ENCODE measurements at regions not wholly inside any gene's neighbourhood (a gene's known extent, or its start where the extent isn't known, plus 50 kb on each side); places are given as distances from the start of the nearest gene placed in this dataset.
A peak's percentile ranks its signal among the peaks of the same experiment; 100 is the strongest.

DNA sequence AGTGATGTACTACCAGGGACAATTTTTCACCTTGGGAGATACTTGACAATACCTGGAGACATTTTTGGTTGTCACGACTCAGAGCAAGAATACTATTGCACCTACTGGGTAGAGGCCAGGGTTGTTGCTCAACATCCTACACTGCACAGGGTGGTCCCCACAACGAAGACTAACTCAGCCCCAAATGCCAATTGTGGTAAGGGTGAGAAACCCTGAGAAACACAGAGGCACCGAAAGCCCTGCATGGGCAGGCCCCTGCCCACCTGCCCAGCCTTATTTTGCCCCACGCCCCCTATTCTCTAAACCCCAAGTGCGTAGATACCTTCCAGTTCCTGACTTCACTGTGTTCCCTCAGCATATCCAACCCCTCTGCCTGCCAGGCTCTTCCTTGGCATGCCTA, 163.1 kb upstream of the PKDCC start:
- DNase-seq = no peak
- H3K9me3 ChIP-seq (ENCODE audit: control insufficient read depth in 1 of 2, low read length in 2 of 2) = no peaks in the 10 kb centered on the region
- Mint-ChIP-seq H3K27ac (peak overlapping the region in 1 of 7 donors; percentile 36), H3K36me3 (no peaks in the 10 kb centered on the region), H3K4me1 (peaks cover 0 to 7% (median 4%) of the 10 kb centered on the region in 4 donors), H3K9me3 (no peaks in the 10 kb centered on the region), H3K27me3 (peaks cover 2 to 17% of the 10 kb centered on the region in 2 donors), H3K4me3 (no peak overlapping the region)
- H3K4me1 ChIP-seq (ENCODE audit: insufficient read depth, low read length) = no peaks in the 10 kb centered on the region
- H3K27me3 ChIP-seq (ENCODE audit: insufficient read depth, low read length) = no peaks in the 10 kb centered on the region
- H3K36me3 ChIP-seq (ENCODE audit: insufficient read depth, low read length) = no peaks in the 10 kb centered on the region
- POLR2A ChIA-PET (ENCODE audit: partially characterized antibody) = no interaction called here
- H3K27ac ChIP-seq (ENCODE audit: low read depth, low read length) = no peak overlapping the region
- intact Hi-C loops (cut with micrococcal nuclease) = no loop called here
- H3K4me3 ChIP-seq (ENCODE audit: low read length in 2 of 2) = no peak overlapping the region
- CTCF ChIA-PET (ENCODE audit: partially characterized antibody) = interaction anchor here (1.3 kb wide), 1 partner anchor 11 kb away, joined by 4 read pairs; no protein-coding TSS in a partner anchor

DNA sequence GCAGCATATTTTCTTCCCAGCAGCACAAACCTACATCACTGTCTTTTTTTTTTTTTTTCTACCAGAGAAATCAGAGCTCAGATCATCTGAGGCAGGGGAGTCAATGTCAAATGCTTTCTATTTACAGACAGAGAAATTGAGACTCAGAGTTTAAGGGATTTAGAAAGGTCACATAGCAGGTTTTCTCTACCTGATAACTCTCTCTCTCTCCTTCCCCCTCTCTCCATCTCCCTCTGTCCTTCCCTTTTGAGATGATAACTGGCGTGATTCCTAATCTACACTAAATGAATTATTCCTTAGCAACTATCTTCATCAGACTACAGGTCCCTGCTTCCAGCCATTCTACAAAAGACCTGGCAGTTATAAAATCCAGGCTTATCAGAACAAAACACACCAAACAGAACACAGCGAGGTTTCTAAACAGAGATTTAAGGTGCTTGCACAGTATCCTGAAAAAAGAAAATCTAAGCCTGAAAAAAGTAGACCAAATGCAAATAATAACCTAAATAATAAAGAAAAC, 161.6 kb upstream of the PKDCC start:
- Histone ChIP-seq H3K4me1 (ENCODE audit: insufficient read depth, low read length) (no peaks in the 10 kb centered on the region), H3K36me3 (ENCODE audit: insufficient read depth, low read length) (no peaks in the 10 kb centered on the region), H3K27ac (ENCODE audit: low read depth, low read length) (no peak overlapping the region), H3K27me3 (ENCODE audit: insufficient read depth, low read length) (no peaks in the 10 kb centered on the region), H3K4me3 (ENCODE audit: low read length in 2 of 2) (no peak overlapping the region), H3K9me3 (ENCODE audit: control insufficient read depth in 1 of 2, low read length in 2 of 2) (no peaks in the 10 kb centered on the region)
- intact Hi-C loops (cut with micrococcal nuclease) = no loop called here
- Mint-ChIP-seq H3K36me3 (no peaks in the 10 kb centered on the region), H3K4me1 (peaks cover 0 to 1% (median 0%) of the 10 kb centered on the region in 4 donors), H3K27me3 (peaks cover 2 to 10% of the 10 kb centered on the region in 2 donors), H3K27ac (no peak overlapping the region), H3K9me3 (no peaks in the 10 kb centered on the region), H3K4me3 (no peak overlapping the region)
- POLR2A ChIA-PET (ENCODE audit: partially characterized antibody) = interaction anchor here (1.7 kb wide), 1 partner anchor 10 kb away, joined by 6 read pairs; no protein-coding TSS in a partner anchor
- CTCF ChIA-PET (ENCODE audit: partially characterized antibody) = interaction anchor here (1.0 to 1.3 kb wide), 3 partner anchors 10 to 45 kb away, joined by 3 to 4 read pairs (median 3); no protein-coding TSS in a partner anchor
- DNase-seq = no peak

DNA sequence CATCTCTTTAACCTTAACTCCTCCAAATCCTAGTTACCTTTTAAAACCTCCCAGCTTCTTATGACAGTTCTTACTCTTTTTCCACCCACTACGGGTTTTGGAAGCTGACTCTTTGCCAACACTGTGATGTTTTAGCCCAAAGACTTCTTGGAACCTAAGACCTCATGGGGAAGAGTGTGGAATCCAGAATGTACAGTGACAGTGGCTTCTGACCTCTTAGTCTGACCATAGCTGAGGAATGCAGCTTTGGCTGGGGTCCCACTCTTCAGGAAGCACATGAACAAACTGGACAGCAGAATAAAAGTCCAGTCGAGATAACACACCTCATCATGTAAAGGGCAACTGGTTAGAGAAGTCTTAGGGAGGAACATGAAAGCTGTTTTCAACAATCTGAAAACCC, 161.1 kb upstream of the PKDCC start:
- H3K36me3 Mint-ChIP-seq = no peaks in the 10 kb centered on the region
- no peak overlapping the region for H3K27ac ChIP-seq (ENCODE audit: low read depth, low read length)
- no peaks in the 10 kb centered on the region for H3K27me3 ChIP-seq (ENCODE audit: insufficient read depth, low read length)
- H3K4me1 Mint-ChIP-seq = peaks cover 0 to 1% (median 0%) of the 10 kb centered on the region in 4 donors
- H3K4me1 ChIP-seq (ENCODE audit: insufficient read depth, low read length) = no peaks in the 10 kb centered on the region
- H3K4me3 Mint-ChIP-seq = no peak overlapping the region
- no peaks in the 10 kb centered on the region for H3K36me3 ChIP-seq (ENCODE audit: insufficient read depth, low read length)
- H3K27me3 Mint-ChIP-seq = peaks cover 2 to 10% of the 10 kb centered on the region in 2 donors
- CTCF ChIA-PET (ENCODE audit: partially characterized antibody) = interaction anchor here (1.0 to 2.2 kb wide), 4 partner anchors 16 to 200 kb away, joined by 3 to 13 read pairs (median 4); no protein-coding TSS in a partner anchor
- POLR2A ChIA-PET (ENCODE audit: partially characterized antibody) = interaction anchor here (1.7 kb wide), 1 partner anchor 10 kb away, joined by 6 read pairs; no protein-coding TSS in a partner anchor
- intact Hi-C loops (cut with micrococcal nuclease) = no loop called here
- no peak overlapping the region for H3K27ac Mint-ChIP-seq
- H3K9me3 Mint-ChIP-seq = no peaks in the 10 kb centered on the region
- H3K4me3 ChIP-seq (ENCODE audit: low read length in 2 of 2) = no peak overlapping the region
- no peaks in the 10 kb centered on the region for H3K9me3 ChIP-seq (ENCODE audit: control insufficient read depth in 1 of 2, low read length in 2 of 2)
- no peak for DNase-seq

DNA sequence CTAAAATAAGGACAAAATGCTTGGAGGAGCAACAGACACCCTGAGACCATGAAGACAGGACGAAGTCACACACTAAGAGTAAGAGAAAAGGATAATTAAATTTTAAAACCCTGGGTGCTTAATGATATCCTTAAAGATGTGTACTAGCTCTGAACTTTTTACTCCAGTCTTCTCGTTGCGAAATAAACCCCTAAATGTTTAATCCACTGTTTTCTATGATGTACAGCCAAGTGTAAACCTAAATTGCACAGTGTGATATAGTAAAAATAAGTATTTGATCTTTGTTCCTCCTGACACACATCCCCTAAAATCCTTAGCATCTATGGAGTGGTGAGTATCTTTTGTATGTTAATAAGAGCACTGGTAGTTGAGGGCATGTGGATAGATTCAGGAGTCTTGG, 157.5 kb upstream of the PKDCC start:
- H3K27ac Mint-ChIP-seq = peak overlapping the region in 1 of 7 donors; percentile 40
- no peaks in the 10 kb centered on the region for H3K36me3 Mint-ChIP-seq
- H3K9me3 Mint-ChIP-seq = no peaks in the 10 kb centered on the region
- DNase-seq = no peak
- ChIA-PET CTCF (ENCODE audit: partially characterized antibody) (no interaction called here), POLR2A (ENCODE audit: partially characterized antibody) (no interaction called here)
- Histone ChIP-seq H3K9me3 (ENCODE audit: control insufficient read depth in 1 of 2, low read length in 2 of 2) (no peaks in the 10 kb centered on the region), H3K27me3 (ENCODE audit: insufficient read depth, low read length) (no peaks in the 10 kb centered on the region), H3K27ac (ENCODE audit: low read depth, low read length) (no peak overlapping the region), H3K36me3 (ENCODE audit: insufficient read depth, low read length) (no peaks in the 10 kb centered on the region), H3K4me1 (ENCODE audit: insufficient read depth, low read length) (peaks cover 11% of the 10 kb centered on the region), H3K4me3 (ENCODE audit: low read length in 2 of 2) (no peak overlapping the region)
- peaks cover 0 to 21% (median 12%) of the 10 kb centered on the region in 4 donors for H3K4me1 Mint-ChIP-seq
- intact Hi-C loops (cut with micrococcal nuclease) = no loop called here
- no peak overlapping the region for H3K4me3 Mint-ChIP-seq
- H3K27me3 Mint-ChIP-seq = peaks cover 2 to 8% of the 10 kb centered on the region in 2 donors

DNA sequence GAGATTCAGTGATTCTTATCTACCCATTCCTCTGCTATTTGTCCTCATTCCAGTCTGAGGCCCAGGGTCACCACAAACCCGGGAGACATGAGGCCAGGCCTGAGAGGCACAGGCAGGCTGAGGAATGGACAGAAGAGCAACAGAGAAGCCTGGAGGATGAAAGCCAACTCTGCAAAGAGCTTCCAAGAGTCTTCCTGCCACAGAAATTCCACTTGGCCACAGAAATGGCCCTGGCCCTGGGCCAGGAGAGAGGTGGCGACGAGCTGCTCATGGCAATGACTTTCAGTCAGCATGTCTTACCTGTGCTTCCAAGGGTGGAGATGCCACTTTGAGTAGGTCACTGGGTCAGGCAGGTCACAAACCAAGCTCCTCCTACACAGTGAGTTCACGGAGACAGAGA, 155.3 kb upstream of the PKDCC start:
- no peaks in the 10 kb centered on the region for H3K36me3 ChIP-seq (ENCODE audit: insufficient read depth, low read length)
- peak overlapping the region in 1 of 8 donors; percentile 27 for H3K4me3 Mint-ChIP-seq
- peaks cover 2 to 6% of the 10 kb centered on the region in 2 donors for H3K27me3 Mint-ChIP-seq
- H3K27ac Mint-ChIP-seq = peak overlapping the region in 3 of 7 donors; percentile 43 to 80 (median 73)
- H3K4me1 Mint-ChIP-seq = peaks cover 7 to 41% (median 31%) of the 10 kb centered on the region in 4 donors
- no peaks in the 10 kb centered on the region for H3K27me3 ChIP-seq (ENCODE audit: insufficient read depth, low read length)
- H3K9me3 ChIP-seq (ENCODE audit: control insufficient read depth in 1 of 2, low read length in 2 of 2) = no peaks in the 10 kb centered on the region
- H3K4me1 ChIP-seq (ENCODE audit: insufficient read depth, low read length) = peaks cover 32% of the 10 kb centered on the region
- no peak overlapping the region for H3K27ac ChIP-seq (ENCODE audit: low read depth, low read length)
- H3K4me3 ChIP-seq (ENCODE audit: low read length in 2 of 2) = no peak overlapping the region
- ChIA-PET POLR2A (ENCODE audit: partially characterized antibody) (interaction anchor here (0.8 kb wide), 1 partner anchor 9 kb away, joined by 3 read pairs; no protein-coding TSS in a partner anchor), CTCF (ENCODE audit: partially characterized antibody) (interaction anchor here (2.5 kb wide), 1 partner anchor 25 kb away, joined by 7 read pairs; no protein-coding TSS in a partner anchor)
- no peaks in the 10 kb centered on the region for H3K9me3 Mint-ChIP-seq
- no peaks in the 10 kb centered on the region for H3K36me3 Mint-ChIP-seq
- intact Hi-C loops (cut with micrococcal nuclease) = no loop called here
- no peak for DNase-seq

DNA sequence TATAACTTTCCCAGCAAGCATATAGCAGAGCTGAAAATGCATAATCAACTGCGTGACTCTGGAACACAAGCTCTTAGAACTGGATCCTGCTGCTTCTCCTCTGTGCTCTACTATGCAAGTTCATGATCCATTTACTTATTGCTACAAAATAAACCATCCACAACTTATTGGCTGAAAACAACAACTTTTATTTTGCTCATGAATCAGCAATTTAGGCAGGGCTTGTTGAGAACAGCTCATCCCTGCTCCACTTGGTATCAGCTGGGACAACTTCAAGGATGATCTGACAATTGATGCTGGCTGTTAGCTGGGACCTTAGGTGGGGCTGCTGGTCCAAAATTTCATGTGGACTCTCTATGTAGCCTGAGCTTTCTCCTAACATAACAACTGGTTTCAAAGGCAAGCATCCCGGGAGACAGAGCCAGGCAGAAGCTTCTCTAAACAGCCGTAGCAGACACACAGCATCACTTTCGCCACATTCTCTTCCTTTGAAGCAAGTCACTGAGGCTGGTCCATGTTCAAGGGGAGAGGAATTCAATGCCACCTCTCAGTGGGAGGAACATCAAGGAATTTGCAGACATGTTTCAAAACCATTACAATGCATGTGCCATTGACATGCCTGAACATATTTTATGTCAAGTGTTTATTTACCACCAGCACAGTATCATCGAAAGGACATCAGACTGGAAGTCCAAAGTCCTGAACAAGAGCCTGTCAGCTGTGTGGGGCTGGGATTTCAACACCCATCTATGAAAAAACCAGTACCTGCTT, 153.1 kb upstream of the PKDCC start:
- H3K27ac ChIP-seq (ENCODE audit: low read depth, low read length) = no peak overlapping the region
- no peaks in the 10 kb centered on the region for H3K9me3 Mint-ChIP-seq
- ChIA-PET POLR2A (ENCODE audit: partially characterized antibody) (no interaction called here), CTCF (ENCODE audit: partially characterized antibody) (interaction anchor here (0.8 to 2.5 kb wide), 2 partner anchors 25 to 27 kb away, joined by 4 to 7 read pairs; no protein-coding TSS in a partner anchor)
- H3K4me1 ChIP-seq (ENCODE audit: insufficient read depth, low read length) = peaks cover 43% of the 10 kb centered on the region
- no peaks in the 10 kb centered on the region for H3K9me3 ChIP-seq (ENCODE audit: control insufficient read depth in 1 of 2, low read length in 2 of 2)
- H3K36me3 Mint-ChIP-seq = no peaks in the 10 kb centered on the region
- peaks cover 10 to 49% (median 37%) of the 10 kb centered on the region in 4 donors for H3K4me1 Mint-ChIP-seq
- peak overlapping the region in 5 of 7 donors; percentile 24 to 91 (median 76) for H3K27ac Mint-ChIP-seq
- no peak for DNase-seq
- no peaks in the 10 kb centered on the region for H3K36me3 ChIP-seq (ENCODE audit: insufficient read depth, low read length)
- H3K4me3 Mint-ChIP-seq = peak overlapping the region in 1 of 8 donors; percentile 5
- H3K4me3 ChIP-seq (ENCODE audit: low read length in 2 of 2) = no peak overlapping the region
- no peaks in the 10 kb centered on the region for H3K27me3 ChIP-seq (ENCODE audit: insufficient read depth, low read length)
- intact Hi-C loops (cut with micrococcal nuclease) = no loop called here
- peaks cover 2% of the 10 kb centered on the region in 2 donors for H3K27me3 Mint-ChIP-seq

DNA sequence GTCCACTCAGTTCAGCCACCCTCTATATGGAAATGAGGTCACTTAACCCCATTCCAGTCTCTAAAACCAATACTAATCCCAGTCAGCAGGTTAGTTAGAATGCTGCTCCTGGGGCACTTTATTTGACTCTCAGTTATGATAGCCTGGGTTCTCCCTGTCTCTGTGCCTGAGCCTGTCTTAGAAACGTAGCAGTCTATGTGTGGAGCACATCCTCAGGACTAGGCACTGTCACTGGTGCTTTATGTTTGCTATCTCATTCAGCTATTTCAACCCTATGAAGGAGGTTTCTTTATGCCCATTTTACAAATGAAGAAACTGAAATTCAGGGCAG, 152.5 kb upstream of the PKDCC start:
- POLR2A ChIA-PET (ENCODE audit: partially characterized antibody) = interaction anchor here (1.7 kb wide), 1 partner anchor 25 kb away, joined by 5 read pairs; no protein-coding TSS in a partner anchor
- intact Hi-C loops (cut with micrococcal nuclease) = no loop called here
- Mint-ChIP-seq H3K4me1 (peaks cover 10 to 49% (median 37%) of the 10 kb centered on the region in 4 donors), H3K36me3 (no peaks in the 10 kb centered on the region), H3K4me3 (peak overlapping the region in 1 of 8 donors; percentile 62), H3K9me3 (no peaks in the 10 kb centered on the region), H3K27ac (peak overlapping the region; percentile 45 to 96 (median 77)), H3K27me3 (peaks cover 2% of the 10 kb centered on the region in 2 donors)
- H3K27me3 ChIP-seq (ENCODE audit: insufficient read depth, low read length) = no peaks in the 10 kb centered on the region
- peaks cover 43% of the 10 kb centered on the region for H3K4me1 ChIP-seq (ENCODE audit: insufficient read depth, low read length)
- CTCF ChIA-PET (ENCODE audit: partially characterized antibody) = interaction anchor here (1.4 kb wide), 1 partner anchor 10 kb away, joined by 4 read pairs; no protein-coding TSS in a partner anchor
- no peaks in the 10 kb centered on the region for H3K36me3 ChIP-seq (ENCODE audit: insufficient read depth, low read length)
- H3K9me3 ChIP-seq (ENCODE audit: control insufficient read depth in 1 of 2, low read length in 2 of 2) = no peaks in the 10 kb centered on the region
- H3K4me3 ChIP-seq (ENCODE audit: low read length in 2 of 2) = no peak overlapping the region
- no peak for DNase-seq
- H3K27ac ChIP-seq (ENCODE audit: low read depth, low read length) = no peak overlapping the region

Data from CD4-positive, alpha-beta memory T cell (primary cell).